GM13977 (cell line): ENCODE measurements at regions not wholly inside any gene's neighbourhood (a gene's known extent, or its start where the extent isn't known, plus 50 kb on each side); places are given as distances from the start of the nearest gene placed in this dataset.

Experiments used
- DNase-seq: peaks from one replicate; pipeline ENCODE4 v3.0.0; 2012; ENCODE audit warnings: low spot score
- CTCF ChIP-seq: IDR thresholded peaks from 2 replicates; pipeline ENCODE4 v1.5.1; 2012; ENCODE audit warnings: mild to moderate bottlenecking, control low read depth; ENCODE audit not compliant: insufficient read depth; ENCODE audit errors: extremely low read depth, missing control alignments
- in situ Hi-C: fragments of 300-500 bp; cut with MboI; formaldehyde crosslinking; loops from one replicate; pipeline ENCODE4 v1.12.0; 2022; ENCODE audit warnings: low sequenced_read_pairs, low pct_unique_long_range_greater_than_20kb, mixed read lengths, inconsistent platforms; ENCODE audit not compliant: unreplicated experiment

DNA sequence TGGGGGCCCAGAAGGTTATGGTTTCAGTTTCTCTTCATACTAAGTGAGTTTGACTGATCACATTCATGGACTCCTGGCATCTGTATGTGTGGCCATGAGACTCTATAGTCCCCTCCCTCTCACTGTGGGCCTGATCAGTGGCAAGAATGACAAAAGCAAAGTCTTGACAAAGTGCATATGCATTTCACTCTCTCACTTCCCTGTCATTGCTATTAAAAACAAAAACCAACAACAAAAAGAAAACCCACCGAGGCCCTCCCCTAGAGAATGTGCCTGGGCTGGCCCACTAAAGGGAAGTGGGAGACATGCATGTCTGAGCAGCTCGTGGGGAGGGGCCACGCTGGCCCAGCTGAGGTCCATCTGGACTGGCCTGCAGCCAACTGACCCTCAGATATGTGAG, 600.1 kb upstream of the RAB6C start:
- in situ Hi-C loops: loop anchor here (25.0 kb wide), 1 partner anchor 617 kb away; no protein-coding TSS in a partner anchor
- peak; percentile 39 for DNase-seq
- no peak for TF ChIP-seq CTCF

DNA sequence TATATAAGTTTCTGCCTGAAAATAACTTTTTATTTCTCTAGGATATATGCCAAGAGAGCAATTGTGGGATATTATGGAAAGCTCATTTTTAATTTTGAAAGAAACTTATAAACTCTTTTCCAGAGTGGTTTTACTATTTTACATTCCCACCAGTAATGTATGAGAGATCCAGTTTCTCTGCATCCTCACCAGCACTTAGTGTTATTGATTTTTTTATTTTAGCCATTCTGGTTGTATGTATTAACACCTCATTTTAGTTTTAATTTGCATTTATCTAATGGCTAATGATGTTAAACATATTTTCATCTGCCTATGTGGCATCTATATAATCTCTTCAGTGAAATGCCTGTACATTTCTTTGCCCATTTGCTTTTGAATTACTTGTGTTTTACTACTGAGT, 597.7 kb upstream of the RAB6C start:
- DNase-seq: no peak
- in situ Hi-C loops: loop anchor here (25.0 kb wide), 1 partner anchor 619 kb away; no protein-coding TSS in a partner anchor
- no peak for TF ChIP-seq CTCF

DNA sequence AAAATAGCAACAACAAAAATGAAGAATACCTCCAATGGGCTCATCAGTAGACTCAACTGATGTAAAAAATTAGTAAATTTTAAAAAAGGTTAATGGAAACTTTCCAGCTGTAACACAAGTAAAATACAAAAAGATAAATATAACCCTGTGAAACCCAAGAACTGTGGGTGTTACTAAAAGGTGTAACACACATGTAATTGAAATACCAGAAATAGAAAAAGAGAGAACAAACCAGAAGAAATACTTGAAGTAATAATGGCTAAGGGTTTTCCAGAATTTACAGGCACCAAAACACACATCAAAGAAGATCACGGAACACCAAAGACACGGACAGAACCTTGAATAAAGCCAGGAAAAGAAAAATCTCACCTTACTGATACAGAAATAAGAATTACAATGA, 590.6 kb upstream of the RAB6C start:
- no peak for TF ChIP-seq CTCF
- in situ Hi-C loops: loop anchor here (25.0 kb wide), 1 partner anchor 627 kb away; no protein-coding TSS in a partner anchor

GRCh38 chr2:129393816-129394215, 585.6 kb upstream of the RAB6C start:
- no peak for DNase-seq
- in situ Hi-C loops: loop anchor here (25.0 kb wide), 1 partner anchor 632 kb away; no protein-coding TSS in a partner anchor
- TF ChIP-seq CTCF: no peak

More for the DNA sequence above, 590.6 kb upstream of the RAB6C start:
- DNase-seq: no peak

- peak; percentile 88 for TF ChIP-seq CTCF
- in situ Hi-C loops: loop anchor here (25.0 kb wide), 1 partner anchor 635 kb away; no protein-coding TSS in a partner anchor
- DNase-seq: peak; percentile 42
These were observed 582.4 kb upstream of the RAB6C start for GRCh38 chr2:129396980-129397599.

DNA sequence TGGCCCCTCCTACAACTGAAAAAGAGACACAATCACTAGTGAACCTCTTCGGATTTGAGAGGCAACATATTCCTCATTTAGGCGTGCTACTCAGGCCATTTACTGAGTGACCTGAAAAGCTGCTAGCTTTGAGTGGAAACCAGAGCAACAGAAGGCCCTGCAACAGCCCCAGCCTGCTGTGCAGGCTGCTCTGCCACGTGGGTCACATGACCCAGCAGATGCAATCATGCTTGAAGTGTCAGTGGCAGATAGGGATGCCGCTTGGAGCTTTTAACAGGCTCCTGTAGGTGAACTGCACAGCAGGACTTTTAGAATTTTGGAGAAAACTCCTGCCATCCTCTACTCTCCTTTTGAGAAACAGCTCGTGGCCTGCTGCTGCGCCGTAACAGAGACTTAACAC, 578.6 kb upstream of the RAB6C start:
- DNase-seq: no peak
- TF ChIP-seq CTCF: no peak
- in situ Hi-C loops: no loop called here
